ENCODE measurements at regions not wholly inside any gene's neighbourhood (a gene's known extent, or its start where the extent isn't known, plus 50 kb on each side); places are given as distances from the start of the nearest gene placed in this dataset.

GRCh38 chr11:134659882-134660281, 247.8 kb upstream of the B3GAT1 start (continued):
- TF ChIP-seq ZNF512 (CRISPR knock-in tag; IDR thresholded peaks at IDR 0.05; ENCODE audit: borderline replicate concordance) (no peak), ATF2 (CRISPR knock-in tag; IDR thresholded peaks at IDR 0.05; ENCODE audit: borderline replicate concordance, low read depth) (no peak), ZNF317 (CRISPR knock-in tag; IDR thresholded peaks at IDR 0.05; ENCODE audit: borderline replicate concordance, low read depth) (no peak), ZNF532 (CRISPR knock-in tag; IDR thresholded peaks at IDR 0.05; ENCODE audit: borderline replicate concordance) (no peak), ZBTB21 (CRISPR knock-in tag; IDR thresholded peaks at IDR 0.05; ENCODE audit: borderline replicate concordance) (no peak), NR1H2 (CRISPR knock-in tag; IDR thresholded peaks at IDR 0.05) (no peak), USF2 (CRISPR knock-in tag; IDR thresholded peaks at IDR 0.05) (no peak)

GRCh38 chr11:134658481-134659225, 246.6 kb upstream of the B3GAT1 start:
- no peak for ATAC-seq
- Mint-ChIP-seq H3K4me3 (no peak overlapping the region), H3K9me3 (peaks cover 38% of the 10 kb centered on the region), H3K27me3 (ENCODE audit: low read depth) (peaks cover 9% of the 10 kb centered on the region), H3K4me1 (peaks cover 10% of the 10 kb centered on the region), H3K36me3 (peaks cover 16% of the 10 kb centered on the region), H3K27ac (no peak overlapping the region)
- POLR2A ChIA-PET = no interaction called here
- no peak for DNase-seq (ENCODE audit: low spot score)
- CTCF ChIA-PET = interaction anchor here (0.6 kb wide), 1 partner anchor 417 kb away, joined by 3 read pairs; no protein-coding TSS in a partner anchor
- TF ChIP-seq ATF6 (CRISPR knock-in tag; IDR thresholded peaks at IDR 0.05) (no peak), STAT6 (CRISPR knock-in tag; conservative IDR thresholded peaks at IDR 0.05; ENCODE audit: low read depth) (no peak), ATF2 (CRISPR knock-in tag; IDR thresholded peaks at IDR 0.05; ENCODE audit: borderline replicate concordance, low read depth) (no peak), ZNF425 (CRISPR knock-in tag; conservative IDR thresholded peaks at IDR 0.05) (no peak)

Data from WTC11 (cell line).